Breast epithelium (tissue), 4 donors: ENCODE measurements at regions not wholly inside any gene's neighbourhood (a gene's known extent, or its start where the extent isn't known, plus 50 kb on each side); places are given as distances from the start of the nearest gene placed in this dataset.

Experiments
- DNase-seq, 2 donors: peaks; one replicate each; pipeline ENCODE4 v3.0.0-alpha.2; 2019; ENCODE audit warnings: low spot score in 2 of 2
- H3K27ac ChIP-seq, 2 donors: fragments of 200-600 bp; sonication (generic) in 1 of 2; one replicate each; pipeline ENCODE4 v1.5.1; 2016 to 2019; ENCODE audit warnings: mild to moderate bottlenecking in 1 of 2
- H3K27me3 ChIP-seq, 2 donors: fragments of 200-600 bp; sonication (generic) in 1 of 2; one replicate each; pipeline versions ENCODE4 v1.5.1 to v1.6.0; 2017 to 2019; ENCODE audit warnings: control low read depth in 1 of 2, mild to moderate bottlenecking in 1 of 2
- H3K36me3 ChIP-seq: fragments of 200-600 bp; one replicate; pipeline ENCODE4 v1.5.1; 2019
- H3K4me1 ChIP-seq, 2 donors: fragments of 200-600 bp; sonication (generic); one replicate each; pipeline ENCODE4 v1.5.1; 2016 to 2019; ENCODE audit warnings: control low read depth in 1 of 2
- H3K4me3 ChIP-seq, 3 donors: fragments of 200-600 bp; sonication (generic); 1 replicate in 2 of 3; 2 replicates in 1 of 3; pipeline ENCODE4 v1.5.1; 2016 to 2019; ENCODE audit warnings: mild to moderate bottlenecking in 3 of 3, moderate library complexity in 2 of 3
- H3K9me3 ChIP-seq, 2 donors: fragments of 200-600 bp; sonication (generic) in 1 of 2; one replicate each; pipeline ENCODE4 v1.5.1; 2016 to 2019; ENCODE audit warnings: control low read depth in 1 of 2
- CTCF ChIP-seq, 3 donors: fragments of 450-650 bp; IDR thresholded peaks; one replicate each; pipeline ENCODE4 v1.5.1; 2016 to 2017; ENCODE audit warnings: antibody characterized with exemption in 3 of 3, mild to moderate bottlenecking in 3 of 3, moderate library complexity in 3 of 3
- POLR2A ChIP-seq: fragments of 450-650 bp; IDR thresholded peaks from one replicate; pipeline ENCODE4 v1.6.1; 2016; ENCODE audit warnings: antibody characterized with exemption, mild to moderate bottlenecking, moderate library complexity
- POLR2AphosphoS5 ChIP-seq, 3 donors: sonication (generic); formaldehyde crosslinking; IDR thresholded peaks; one replicate each; pipeline ENCODE4 v1.6.1; 2017; ENCODE audit warnings: antibody characterized with exemption in 3 of 3
- intact Hi-C: fragments of 100-400 bp; cut with DNase I; formaldehyde crosslinking; loops from one replicate; pipeline ENCODE4 v1.15.1; 2023; ENCODE audit warnings: low total_unique reads

DNA sequence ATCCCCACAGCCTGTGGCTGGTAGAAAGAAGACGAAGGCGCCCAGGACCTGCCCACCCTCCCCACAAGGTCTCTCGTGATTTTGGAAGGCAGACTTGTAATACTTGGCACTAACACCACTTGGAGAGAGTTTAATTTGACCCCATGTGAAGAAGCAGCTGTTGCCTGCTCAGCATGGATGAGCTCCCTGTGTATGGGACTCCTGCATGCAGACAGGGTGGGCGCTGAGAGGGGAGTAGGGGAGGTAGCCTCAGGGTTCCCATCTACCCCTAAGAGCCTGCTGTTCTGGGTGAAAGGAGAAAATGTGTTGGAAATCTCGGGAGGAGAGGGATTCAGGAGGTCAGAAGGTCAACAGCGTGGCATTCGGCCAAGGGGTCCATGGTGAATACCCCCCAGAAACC, 625.9 kb downstream of the TBC1D22A start:
- Histone ChIP-seq H3K4me1 (no peaks in the 10 kb centered on the region), H3K27me3 (peaks cover 0 to 58% of the 10 kb centered on the region in 2 donors), H3K4me3 (no peak overlapping the region), H3K27ac (no peak overlapping the region), H3K9me3 (no peaks in the 10 kb centered on the region), H3K36me3 (no peaks in the 10 kb centered on the region)
- no peak for DNase-seq
- intact Hi-C loops: no loop called here
- TF ChIP-seq POLR2A (no peak), CTCF (IDR thresholded peaks at IDR 0.05) (no peak), POLR2AphosphoS5 (IDR thresholded peaks at IDR 0.05) (no peak)

DNA sequence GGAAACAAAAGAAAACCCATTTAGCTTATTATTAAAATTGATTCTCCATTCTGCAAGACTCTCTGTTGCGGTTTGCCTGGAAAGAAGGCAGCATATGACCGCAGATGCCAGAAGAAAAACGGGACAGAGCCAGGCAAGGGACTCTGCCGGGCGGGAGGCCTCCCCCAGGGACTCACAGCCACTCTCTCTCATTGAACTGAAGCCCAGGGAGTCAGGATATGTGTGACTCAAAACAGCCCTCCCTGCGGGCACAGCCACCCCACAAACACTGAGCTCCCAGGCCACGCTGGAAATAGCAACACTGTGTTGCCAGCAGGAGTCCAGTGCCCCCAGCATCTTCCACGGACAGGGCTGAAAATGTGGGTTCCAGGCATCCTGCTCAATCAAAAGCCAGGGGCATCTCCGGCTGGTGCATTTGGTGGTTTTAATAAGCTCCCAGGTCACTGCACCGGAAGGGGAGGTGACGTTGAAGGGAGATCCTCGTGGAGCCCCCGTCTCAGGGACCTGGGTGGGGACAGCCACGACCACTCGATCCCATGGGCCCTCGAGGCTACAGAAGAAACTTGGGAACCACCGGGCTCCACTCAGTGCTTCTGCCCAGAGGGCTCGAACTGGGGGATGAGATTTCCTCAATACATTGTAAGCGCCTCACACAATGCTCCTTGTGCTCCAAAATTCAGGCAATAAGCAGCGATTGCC, 624.5 kb downstream of the TBC1D22A start:
- DNase-seq: peak in 1 of 2 donors; percentile 39
- TF ChIP-seq POLR2AphosphoS5 (IDR thresholded peaks at IDR 0.05) (no peak), POLR2A (no peak), CTCF (IDR thresholded peaks at IDR 0.05) (no peak)
- H3K4me3 ChIP-seq: no peak overlapping the region
- intact Hi-C loops: no loop called here
- peaks cover 0 to 60% of the 10 kb centered on the region in 2 donors for H3K27me3 ChIP-seq
- no peaks in the 10 kb centered on the region for H3K9me3 ChIP-seq
- no peaks in the 10 kb centered on the region for H3K4me1 ChIP-seq
- H3K27ac ChIP-seq: no peak overlapping the region
- no peaks in the 10 kb centered on the region for H3K36me3 ChIP-seq

DNA sequence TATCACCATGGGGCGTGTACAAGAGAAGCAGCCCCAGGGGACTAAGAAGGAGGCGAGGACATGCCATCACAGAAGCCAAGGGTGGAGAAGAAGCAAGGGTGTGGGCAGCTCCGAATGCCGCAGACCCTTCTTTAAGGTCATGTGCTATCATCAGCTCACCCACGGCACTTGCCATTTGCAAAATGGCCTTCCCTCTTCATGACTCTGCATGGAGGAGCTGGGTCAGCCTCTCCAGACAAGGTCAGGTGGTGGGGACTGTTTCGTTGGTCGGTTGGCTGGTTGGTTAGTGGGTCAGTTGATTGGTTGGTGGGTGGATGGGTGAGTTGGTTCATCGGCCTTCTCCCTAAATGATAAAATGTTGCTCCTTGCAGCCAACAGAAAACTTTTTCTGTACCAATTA, 622.5 kb downstream of the TBC1D22A start:
- Histone ChIP-seq H3K27ac (no peak overlapping the region), H3K9me3 (no peaks in the 10 kb centered on the region), H3K36me3 (no peaks in the 10 kb centered on the region), H3K4me3 (no peak overlapping the region), H3K4me1 (no peaks in the 10 kb centered on the region), H3K27me3 (peaks cover 0 to 66% of the 10 kb centered on the region in 2 donors)
- DNase-seq: peak in 1 of 2 donors; percentile 30
- TF ChIP-seq POLR2AphosphoS5 (IDR thresholded peaks at IDR 0.05): no peak
- no peak for TF ChIP-seq CTCF (IDR thresholded peaks at IDR 0.05)
- intact Hi-C loops: no loop called here

DNA sequence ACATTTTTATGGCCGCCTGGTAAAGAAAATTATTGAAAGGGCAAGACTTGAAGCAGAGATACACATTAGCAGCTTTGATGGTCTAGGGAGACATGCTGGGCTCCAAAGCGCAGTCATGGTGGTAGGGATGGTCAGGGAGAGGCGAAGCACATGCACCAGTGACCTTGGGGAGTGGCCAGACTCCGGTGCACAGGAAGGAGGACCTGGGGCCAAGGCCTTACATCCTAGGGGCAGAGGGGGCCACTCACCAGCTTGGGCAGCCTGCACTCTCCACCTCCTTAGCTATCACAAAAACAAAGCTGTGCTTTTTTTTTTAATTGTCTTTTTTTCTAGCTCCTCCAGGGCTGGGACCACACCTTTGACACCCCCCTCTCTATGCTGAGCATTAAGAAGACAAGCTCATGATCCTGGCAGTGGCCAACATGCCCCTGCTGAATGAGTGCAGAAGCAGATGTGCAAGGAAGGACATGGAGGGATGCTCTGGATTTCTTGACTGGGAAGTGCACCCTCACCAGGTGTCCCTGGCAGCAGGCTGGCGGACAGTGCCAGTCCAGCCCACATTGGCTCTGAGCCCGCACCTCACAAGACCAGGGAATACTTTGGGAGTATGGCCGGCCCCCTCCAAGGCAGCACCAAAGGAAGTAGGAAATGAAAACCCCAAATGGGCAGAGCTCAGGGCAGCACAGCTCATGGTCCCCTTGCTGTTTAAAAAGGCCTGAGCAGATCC, 619.9 kb downstream of the TBC1D22A start:
- no peaks in the 10 kb centered on the region for H3K4me1 ChIP-seq
- intact Hi-C loops: no loop called here
- TF ChIP-seq POLR2A: no peak
- TF ChIP-seq CTCF (IDR thresholded peaks at IDR 0.05): no peak
- no peak for TF ChIP-seq POLR2AphosphoS5 (IDR thresholded peaks at IDR 0.05)
- no peaks in the 10 kb centered on the region for H3K36me3 ChIP-seq
- no peak overlapping the region for H3K4me3 ChIP-seq
- H3K9me3 ChIP-seq: no peaks in the 10 kb centered on the region
- peaks cover 0 to 43% of the 10 kb centered on the region in 2 donors for H3K27me3 ChIP-seq
- DNase-seq: peak in 1 of 2 donors; percentile 12
- no peak overlapping the region for H3K27ac ChIP-seq

- H3K9me3 ChIP-seq: no peaks in the 10 kb centered on the region
- peaks cover 0 to 43% of the 10 kb centered on the region in 2 donors for H3K27me3 ChIP-seq
- H3K36me3 ChIP-seq: no peaks in the 10 kb centered on the region
- H3K4me3 ChIP-seq: no peak overlapping the region
- DNase-seq: peak in 1 of 2 donors; percentile 37
- no peak overlapping the region for H3K27ac ChIP-seq
- no peaks in the 10 kb centered on the region for H3K4me1 ChIP-seq
- no peak for TF ChIP-seq CTCF (IDR thresholded peaks at IDR 0.05)
- TF ChIP-seq POLR2AphosphoS5 (IDR thresholded peaks at IDR 0.05): no peak
- TF ChIP-seq POLR2A: no peak
- intact Hi-C loops: no loop called here
Observed at GRCh38 chr22:47381240-47381639, 618.8 kb downstream of the TBC1D22A start.
